H9 (cell line): ENCODE measurements at regions not wholly inside any gene's neighbourhood (a gene's known extent, or its start where the extent isn't known, plus 50 kb on each side); places are given as distances from the start of the nearest gene placed in this dataset.

Source experiments
- DNase-seq: peaks from one replicate; pipeline ENCODE4 v3.0.0-alpha.2; 2017
- H2AFZ ChIP-seq: one replicate; pipeline ENCODE4 v1.6.1; 2013; ENCODE audit warnings: mild to moderate bottlenecking, low read length, control low read depth, moderate library complexity
- H2AK5ac ChIP-seq: 2 replicates; pipeline ENCODE4 v1.6.1; 2013; ENCODE audit warnings: low read length, control low read depth, mixed read lengths; ENCODE audit not compliant: insufficient read length
- H2BK120ac ChIP-seq: one replicate; pipeline ENCODE4 v1.6.1; 2013; ENCODE audit warnings: low read depth, mild to moderate bottlenecking, low read length, control low read depth, inconsistent platforms; ENCODE audit not compliant: poor library complexity, severe bottlenecking
- H2BK12ac ChIP-seq: 2 replicates; pipeline ENCODE4 v1.6.1; 2013; ENCODE audit warnings: low read length, control low read depth, mixed read lengths, low read depth; ENCODE audit not compliant: insufficient read length
- H2BK15ac ChIP-seq: 2 replicates; pipeline ENCODE4 v1.6.1; 2013; ENCODE audit warnings: low read depth, low read length, control low read depth
- H2BK20ac ChIP-seq: one replicate; pipeline ENCODE4 v1.6.1; 2013; ENCODE audit warnings: low read depth, mild to moderate bottlenecking, low read length, control low read depth, inconsistent platforms; ENCODE audit not compliant: poor library complexity, severe bottlenecking
- H2BK5ac ChIP-seq: 2 replicates; pipeline ENCODE4 v1.6.1; 2013; ENCODE audit warnings: low read length, control low read depth, mixed read lengths; ENCODE audit not compliant: insufficient read length
- H3K14ac ChIP-seq: 2 replicates; pipeline ENCODE4 v1.6.1; 2013; ENCODE audit warnings: low read length, control low read depth; ENCODE audit not compliant: insufficient read depth
- H3K18ac ChIP-seq: 2 replicates; pipeline ENCODE4 v1.6.1; 2013; ENCODE audit warnings: low read depth, mild to moderate bottlenecking, mixed read lengths, low read length, control low read depth; ENCODE audit not compliant: insufficient read length
- H3K23ac ChIP-seq: 2 replicates; pipeline ENCODE4 v1.6.1; 2013; ENCODE audit warnings: low read length, control low read depth, mixed read lengths, low read depth; ENCODE audit not compliant: insufficient read length
- H3K23me2 ChIP-seq: 2 replicates; pipeline ENCODE4 v1.6.1; 2013; ENCODE audit warnings: low read depth, mild to moderate bottlenecking, mixed read lengths, low read length, control low read depth; ENCODE audit not compliant: insufficient read length, poor library complexity, severe bottlenecking
- H3K27ac ChIP-seq: 2 replicates; pipeline ENCODE4 v1.5.1; 2013; ENCODE audit warnings: low read length, control low read depth, mixed read lengths, low read depth; ENCODE audit not compliant: insufficient read length
- H3K27me3 ChIP-seq: 2 replicates; pipeline ENCODE4 v1.6.1; 2013; ENCODE audit warnings: low read length, control low read depth, inconsistent platforms; ENCODE audit not compliant: insufficient read depth
- H3K4ac ChIP-seq: 2 replicates; pipeline ENCODE4 v1.6.1; 2013; ENCODE audit warnings: low read depth, mild to moderate bottlenecking, control low read depth, inconsistent platforms, low read length, moderate library complexity
- H3K4me1 ChIP-seq: 2 replicates; pipeline ENCODE4 v1.6.1; 2013; ENCODE audit warnings: low read length, control low read depth, inconsistent platforms; ENCODE audit not compliant: insufficient read depth
- H3K4me2 ChIP-seq: 2 replicates; pipeline ENCODE4 v1.6.1; 2013; ENCODE audit warnings: low read length, control low read depth, mixed read lengths; ENCODE audit not compliant: insufficient read length, insufficient read depth
- H3K56ac ChIP-seq: 2 replicates; pipeline ENCODE4 v1.6.1; 2013; ENCODE audit warnings: low read depth, mild to moderate bottlenecking, mixed read lengths, low read length, control low read depth; ENCODE audit not compliant: insufficient read length
- H3K79me1 ChIP-seq: 2 replicates; pipeline ENCODE4 v1.6.1; 2013; ENCODE audit warnings: low read depth, mild to moderate bottlenecking, moderate library complexity, low read length, control low read depth, inconsistent platforms; ENCODE audit not compliant: insufficient read depth, poor library complexity, severe bottlenecking
- H3K79me2 ChIP-seq: 2 replicates; pipeline ENCODE4 v1.6.1; 2013; ENCODE audit warnings: low read length, control low read depth, inconsistent platforms; ENCODE audit not compliant: insufficient read depth
- H3K9ac ChIP-seq: 2 replicates; pipeline ENCODE4 v1.6.1; 2013; ENCODE audit warnings: low read length, control low read depth, mixed read lengths; ENCODE audit not compliant: insufficient read length; ENCODE audit errors: extremely low read depth
- H3K9me3 ChIP-seq: one replicate; pipeline ENCODE4 v1.6.1; 2013; ENCODE audit warnings: low read depth, low read length, inconsistent platforms; ENCODE audit not compliant: control insufficient read depth
- H3T11ph ChIP-seq: one replicate; pipeline ENCODE4 v1.6.1; 2013; ENCODE audit warnings: mild to moderate bottlenecking, low read length, control low read depth, inconsistent platforms
- H4K20me1 ChIP-seq: one replicate; pipeline ENCODE4 v1.6.1; 2013; ENCODE audit not compliant: control insufficient read depth, insufficient read length, insufficient read depth
- H4K5ac ChIP-seq: 2 replicates; pipeline ENCODE4 v1.6.1; 2013; ENCODE audit warnings: low read depth, mild to moderate bottlenecking, mixed read lengths, low read length, control low read depth; ENCODE audit not compliant: insufficient read length
- H4K8ac ChIP-seq: replicated peaks from 2 replicates; pipeline ENCODE4 v1.6.1; 2013; ENCODE audit warnings: low read length, control low read depth, mixed read lengths, low read depth; ENCODE audit not compliant: insufficient read length
- H4K91ac ChIP-seq: 2 replicates; pipeline ENCODE4 v1.6.1; 2013; ENCODE audit warnings: low read depth, mild to moderate bottlenecking, moderate library complexity, mixed read lengths, low read length, control low read depth; ENCODE audit not compliant: insufficient read length
- H3K27ac Mint-ChIP-seq, 3 experiments: 2 replicates in 2 of 3; 3 replicates in 1 of 3; pipeline ENCODE4 v1.8.0; 2020 to 2021; ENCODE audit warnings: mixed read lengths in 3 of 3, mild to moderate bottlenecking in 1 of 3, moderate library complexity in 1 of 3
- H3K27me3 Mint-ChIP-seq: 2 replicates; pipeline ENCODE4 v1.8.0; 2021; ENCODE audit warnings: low read depth, mild to moderate bottlenecking, moderate library complexity, mixed read lengths
- H3K36me3 Mint-ChIP-seq, 3 experiments: 2 replicates in 2 of 3; 3 replicates in 1 of 3; pipeline ENCODE4 v1.8.0; 2020 to 2021; ENCODE audit warnings: low read depth in 3 of 3, mixed read lengths in 3 of 3; ENCODE audit not compliant: insufficient read depth in 1 of 3
- H3K4me1 Mint-ChIP-seq, 2 experiments: 2 replicates each; pipeline ENCODE4 v1.8.0; 2020; ENCODE audit warnings: mixed read lengths in 2 of 2
- H3K4me3 Mint-ChIP-seq, 2 experiments: 2 replicates in 1 of 2; 3 replicates in 1 of 2; pipeline ENCODE4 v1.8.0; 2020 to 2021; ENCODE audit warnings: mild to moderate bottlenecking in 2 of 2, mixed read lengths in 2 of 2, moderate library complexity in 1 of 2
- H3K9me3 Mint-ChIP-seq, 2 experiments: 2 replicates in 1 of 2; 3 replicates in 1 of 2; pipeline ENCODE4 v1.8.0; 2020; ENCODE audit warnings: mild to moderate bottlenecking in 2 of 2, mixed read lengths in 2 of 2, moderate library complexity in 1 of 2
- WGBS: extraction: QIAGEN DNeasy Blood & Tissue Kit; methylation state at CpG from one replicate; pipeline ENCODE4 v1.1.7; 2013; ENCODE audit warnings: missing lambda C conversion rate, low lambda C conversion rate, mixed read lengths; ENCODE audit not compliant: insufficient read length; ENCODE audit errors: extremely low coverage; 5-methylcytosine and 5-hydroxymethylcytosine counted together
- TF ChIP-seq, protein P1 (sequence below): fragments of 200-600 bp; sonication (generic); conservative IDR thresholded peaks from 3 replicates; pipeline ENCODE4 v1.8.0; 2021; ENCODE audit warnings: antibody characterized with exemption, mild to moderate bottlenecking

DNA sequence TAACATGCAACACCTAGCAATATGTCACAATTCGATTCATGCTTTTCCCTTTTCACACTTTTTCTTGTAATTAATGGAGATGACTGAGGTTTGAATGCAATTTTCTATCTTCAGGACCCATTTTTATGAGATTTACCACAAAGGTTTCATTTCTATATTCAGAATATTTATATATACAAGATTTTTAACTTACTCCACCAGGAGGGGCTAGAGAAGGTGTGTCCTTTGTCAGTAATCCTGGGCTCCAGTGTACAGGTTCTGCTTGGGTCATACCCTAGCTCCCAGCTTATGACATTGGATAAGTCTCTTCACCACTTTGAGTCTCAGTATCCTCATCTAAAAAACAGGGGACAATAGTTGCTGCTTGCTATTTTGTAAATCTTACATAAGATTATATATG lies 95.7 kb upstream of the SLC24A5 start:
- Histone ChIP-seq H3K4me1 (no peaks in the 10 kb centered on the region), H3K4ac (no peak overlapping the region), H3K18ac (no peak overlapping the region), H4K8ac (no peak overlapping the region), H3T11ph (no peak overlapping the region), H2AK5ac (no peak overlapping the region), H2BK20ac (no peak overlapping the region), H3K27ac (no peak overlapping the region), H2BK5ac (no peak overlapping the region), H4K5ac (no peak overlapping the region), H2BK15ac (no peak overlapping the region), H2BK12ac (no peak overlapping the region), H3K23ac (no peak overlapping the region), H4K20me1 (no peaks in the 10 kb centered on the region), H3K79me2 (no peaks in the 10 kb centered on the region), H2AFZ (no peak overlapping the region), H3K9ac (no peak overlapping the region), H2BK120ac (no peak overlapping the region), H3K79me1 (no peaks in the 10 kb centered on the region), H3K56ac (no peak overlapping the region), H3K27me3 (no peaks in the 10 kb centered on the region), H3K23me2 (no peaks in the 10 kb centered on the region), H4K91ac (no peak overlapping the region), H3K9me3 (no peaks in the 10 kb centered on the region), H3K14ac (no peak overlapping the region), H3K4me2 (no peak overlapping the region)
- H3K36me3 Mint-ChIP-seq = no peaks in the 10 kb centered on the region; a peak in 1 of 7 replicates
- no peak for DNase-seq
- TF ChIP-seq, protein P1, sequence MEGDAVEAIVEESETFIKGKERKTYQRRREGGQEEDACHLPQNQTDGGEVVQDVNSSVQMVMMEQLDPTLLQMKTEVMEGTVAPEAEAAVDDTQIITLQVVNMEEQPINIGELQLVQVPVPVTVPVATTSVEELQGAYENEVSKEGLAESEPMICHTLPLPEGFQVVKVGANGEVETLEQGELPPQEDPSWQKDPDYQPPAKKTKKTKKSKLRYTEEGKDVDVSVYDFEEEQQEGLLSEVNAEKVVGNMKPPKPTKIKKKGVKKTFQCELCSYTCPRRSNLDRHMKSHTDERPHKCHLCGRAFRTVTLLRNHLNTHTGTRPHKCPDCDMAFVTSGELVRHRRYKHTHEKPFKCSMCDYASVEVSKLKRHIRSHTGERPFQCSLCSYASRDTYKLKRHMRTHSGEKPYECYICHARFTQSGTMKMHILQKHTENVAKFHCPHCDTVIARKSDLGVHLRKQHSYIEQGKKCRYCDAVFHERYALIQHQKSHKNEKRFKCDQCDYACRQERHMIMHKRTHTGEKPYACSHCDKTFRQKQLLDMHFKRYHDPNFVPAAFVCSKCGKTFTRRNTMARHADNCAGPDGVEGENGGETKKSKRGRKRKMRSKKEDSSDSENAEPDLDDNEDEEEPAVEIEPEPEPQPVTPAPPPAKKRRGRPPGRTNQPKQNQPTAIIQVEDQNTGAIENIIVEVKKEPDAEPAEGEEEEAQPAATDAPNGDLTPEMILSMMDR = no peak; the same call in 2 of the 3 replicates
- no peak overlapping the region for H3K27ac Mint-ChIP-seq
- H3K4me1 Mint-ChIP-seq = no peaks in the 10 kb centered on the region
- no peak overlapping the region for H3K4me3 Mint-ChIP-seq
- H3K9me3 Mint-ChIP-seq = no peaks in the 10 kb centered on the region
- no CpG with 5 or more reads among the region's 1 CpG for WGBS
- H3K27me3 Mint-ChIP-seq = no peaks in the 10 kb centered on the region; the same call in 1 of the 2 replicates
